DOHH2 (cell line): ENCODE measurements at regions not wholly inside any gene's neighbourhood (a gene's known extent, or its start where the extent isn't known, plus 50 kb on each side); places are given as distances from the start of the nearest gene placed in this dataset.

Experiments
- EZH2phosphoT487 ChIP-seq: fragments of 200-600 bp; sonication (generic); IDR thresholded peaks from 2 replicates; pipeline ENCODE4 v1.6.1; 2017; ENCODE audit warnings: borderline replicate concordance, mild to moderate bottlenecking, antibody characterized with exemption, low read length, moderate library complexity, mixed read lengths
- TF ChIP-seq, protein P1 (sequence below): fragments of 200-600 bp; sonication (generic); IDR thresholded peaks from one replicate; pipeline ENCODE4 v1.5.1; 2014; ENCODE audit warnings: antibody characterized with exemption, mild to moderate bottlenecking, low read depth, low read length; ENCODE audit not compliant: poor library complexity, severe bottlenecking

DNA sequence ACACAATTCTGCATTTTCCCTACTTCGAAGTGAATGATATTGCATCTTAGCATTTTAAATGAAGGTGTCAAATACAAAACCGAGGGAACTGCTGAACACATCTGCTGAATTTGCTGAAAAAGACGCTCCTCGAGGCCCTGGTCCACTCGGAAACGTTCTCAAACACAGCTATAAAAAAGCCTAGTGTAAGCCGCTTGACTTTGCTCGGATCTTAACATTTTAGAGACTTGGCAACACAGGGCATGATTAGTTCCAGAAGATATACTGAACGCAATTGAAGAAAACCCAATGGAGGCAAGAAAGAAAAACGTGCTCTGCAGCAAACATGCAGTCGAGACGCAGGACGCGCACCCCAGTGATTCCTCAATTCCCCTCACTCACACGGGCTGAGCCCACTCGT, 506.4 kb upstream of the AMELY start:
- TF ChIP-seq, protein P1, sequence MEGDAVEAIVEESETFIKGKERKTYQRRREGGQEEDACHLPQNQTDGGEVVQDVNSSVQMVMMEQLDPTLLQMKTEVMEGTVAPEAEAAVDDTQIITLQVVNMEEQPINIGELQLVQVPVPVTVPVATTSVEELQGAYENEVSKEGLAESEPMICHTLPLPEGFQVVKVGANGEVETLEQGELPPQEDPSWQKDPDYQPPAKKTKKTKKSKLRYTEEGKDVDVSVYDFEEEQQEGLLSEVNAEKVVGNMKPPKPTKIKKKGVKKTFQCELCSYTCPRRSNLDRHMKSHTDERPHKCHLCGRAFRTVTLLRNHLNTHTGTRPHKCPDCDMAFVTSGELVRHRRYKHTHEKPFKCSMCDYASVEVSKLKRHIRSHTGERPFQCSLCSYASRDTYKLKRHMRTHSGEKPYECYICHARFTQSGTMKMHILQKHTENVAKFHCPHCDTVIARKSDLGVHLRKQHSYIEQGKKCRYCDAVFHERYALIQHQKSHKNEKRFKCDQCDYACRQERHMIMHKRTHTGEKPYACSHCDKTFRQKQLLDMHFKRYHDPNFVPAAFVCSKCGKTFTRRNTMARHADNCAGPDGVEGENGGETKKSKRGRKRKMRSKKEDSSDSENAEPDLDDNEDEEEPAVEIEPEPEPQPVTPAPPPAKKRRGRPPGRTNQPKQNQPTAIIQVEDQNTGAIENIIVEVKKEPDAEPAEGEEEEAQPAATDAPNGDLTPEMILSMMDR, result no peak
- no peak for TF ChIP-seq EZH2phosphoT487
